GM12878 (cell line): ENCODE measurements at regions not wholly inside any gene's neighbourhood (a gene's known extent, or its start where the extent isn't known, plus 50 kb on each side); places are given as distances from the start of the nearest gene placed in this dataset.

ENCODE experiments used
- ATAC-seq: fragments of 200-7000 bp; cut with Tn5 transposase; 3 replicates; pipeline ENCODE4 v1.9.1; 2020; ENCODE audit warnings: mild to moderate bottlenecking, moderate library complexity
- BruUV-seq: library from RNA; stranded (reverse); fragments of 400-500 nt; replicated peaks from 2 replicates; lab custom pipeline; 2021; lab: Mats Ljungman, UMichigan
- CTCF ChIA-PET: fragments of 300-600 bp; sonication (Branson Sonifier 250); formaldehyde crosslinking; extraction: SDS; loops from one replicate; lab custom pipeline; 2021; ENCODE audit warnings: inconsistent platforms; lab: Yijun Ruan, JAX
- POLR2A ChIA-PET: fragments of 350-600 bp; formaldehyde crosslinking; extraction: SDS; loops from one replicate; lab custom pipeline; 2021; ENCODE audit warnings: inconsistent platforms; lab: Charles Lee
- RAD21 ChIA-PET: fragments of 300-600 bp; sonication (Branson Sonifier 250); formaldehyde crosslinking; loops from one replicate; lab custom pipeline; 2023; ENCODE audit warnings: antibody characterized with exemption; ENCODE audit not compliant: unreplicated experiment; lab: Charles Lee
- SMC1A ChIA-PET: fragments of 300-600 bp; sonication (Branson Sonifier 250); formaldehyde crosslinking; loops from one replicate; lab custom pipeline; 2023; ENCODE audit not compliant: unreplicated experiment, uncharacterized antibody; lab: Charles Lee
- DNase-seq: peaks from one replicate; pipeline ENCODE4 v3.0.0-alpha.2; 2011; ENCODE audit warnings: low read depth, low spot score
- FAIRE-seq: peaks from 3 replicates; lab custom pipeline; 2011; peaks lifted over from hg19 to GRCh38; lab: Jason Lieb, UNC
- H2AFZ ChIP-seq: 2 replicates; pipeline ENCODE4 v1.6.0; 2011; ENCODE audit warnings: low read depth, low read length, control low read depth; ENCODE audit not compliant: control insufficient read depth
- H3K27ac ChIP-seq: 2 replicates; pipeline ENCODE4 v1.5.1; 2011; ENCODE audit warnings: control low read depth; ENCODE audit not compliant: control insufficient read depth, insufficient read depth
- H3K27me3 ChIP-seq, 2 experiments: replicated peaks in 1 of 2; 2 replicates each; pipeline versions ENCODE4 v1.6.0 to v1.6.1; 2011; ENCODE audit warnings: low read length in 1 of 2; ENCODE audit not compliant: control insufficient read depth in 2 of 2, insufficient read depth in 2 of 2
- H3K36me3 ChIP-seq, 2 experiments: 2 replicates each; pipeline ENCODE4 v1.5.1; 2011; ENCODE audit warnings: low read length in 1 of 2; ENCODE audit not compliant: control insufficient read depth in 2 of 2, insufficient read depth in 2 of 2
- H3K4me1 ChIP-seq: 2 replicates; pipeline ENCODE4 v1.6.1; 2011; ENCODE audit warnings: mild to moderate bottlenecking, low read length, moderate library complexity, mixed read lengths; ENCODE audit not compliant: control insufficient read depth, insufficient read depth
- H3K4me2 ChIP-seq: 2 replicates; pipeline ENCODE4 v1.6.0; 2011; ENCODE audit warnings: control low read depth; ENCODE audit not compliant: control insufficient read depth, insufficient read depth
- H3K4me3 ChIP-seq: fragments of 200-600 bp; sonication (generic); 2 replicates; pipeline ENCODE4 v1.5.1; 2016
- H3K79me2 ChIP-seq: 2 replicates; pipeline ENCODE4 v1.6.0; 2011; ENCODE audit warnings: low read length; ENCODE audit not compliant: control insufficient read depth, insufficient read depth
- H3K9ac ChIP-seq: 2 replicates; pipeline ENCODE4 v1.8.0; 2011; ENCODE audit warnings: low read length, control low read depth, mixed read lengths; ENCODE audit not compliant: control insufficient read depth, insufficient read depth
- H3K9me3 ChIP-seq: replicated peaks from 3 replicates; pipeline ENCODE4 v1.5.1; 2011; ENCODE audit warnings: mild to moderate bottlenecking, low read length; ENCODE audit not compliant: control insufficient read depth, insufficient read depth
- H4K20me1 ChIP-seq: 2 replicates; pipeline ENCODE4 v1.6.0; 2011; ENCODE audit not compliant: control insufficient read depth, insufficient read depth
- BHLHE40 ChIP-seq, 2 experiments: fragments of 450-650 bp in 1 of 2; IDR thresholded peaks; 2 replicates each; pipeline ENCODE4 v1.6.1; 2011 to 2017; ENCODE audit warnings: low read depth in 2 of 2, borderline replicate concordance in 1 of 2, improper control_type of control experiment in 1 of 2, low read length in 1 of 2, mild to moderate bottlenecking in 1 of 2
- CBX5 ChIP-seq: sonication (generic); IDR thresholded peaks from 2 replicates; pipeline ENCODE4 v1.6.1; 2016; ENCODE audit warnings: low read depth, moderate library complexity, mild to moderate bottlenecking, inconsistent platforms
- CHD4 ChIP-seq: fragments of 200-600 bp; sonication (generic); IDR thresholded peaks from 2 replicates; pipeline ENCODE4 v1.6.1; 2016; ENCODE audit warnings: mild to moderate bottlenecking
- HCFC1 ChIP-seq: fragments of 150-350 bp; IDR thresholded peaks from 2 replicates; pipeline ENCODE4 v1.6.1; 2014; ENCODE audit warnings: low read length
- SKIL ChIP-seq: fragments of 450-650 bp; IDR thresholded peaks from 2 replicates; pipeline ENCODE4 v1.6.1; 2017; ENCODE audit warnings: mild to moderate bottlenecking, low read depth, inconsistent platforms; ENCODE audit not compliant: poor library complexity, severe bottlenecking
- ZNF24 ChIP-seq: fragments of 450-650 bp; IDR thresholded peaks from 2 replicates; pipeline ENCODE4 v1.6.1; 2017; ENCODE audit warnings: antibody characterized with exemption, mild to moderate bottlenecking
- in situ Hi-C: fragments of 300-500 bp; cut with MboI; formaldehyde crosslinking; loops from 9 replicates; pipeline ENCODE4 v1.14.3; 2018; ENCODE audit warnings: mixed read lengths
- intact Hi-C: fragments of 100-400 bp; cut with micrococcal nuclease; formaldehyde crosslinking; loops from one replicate; pipeline ENCODE4 v1.14.2; 2022; ENCODE audit not compliant: unreplicated experiment
- TF ChIP-seq, protein P1 (sequence below): fragments of 450-650 bp; IDR thresholded peaks from 2 replicates; pipeline ENCODE4 v1.6.1; 2016; ENCODE audit warnings: mild to moderate bottlenecking

DNA sequence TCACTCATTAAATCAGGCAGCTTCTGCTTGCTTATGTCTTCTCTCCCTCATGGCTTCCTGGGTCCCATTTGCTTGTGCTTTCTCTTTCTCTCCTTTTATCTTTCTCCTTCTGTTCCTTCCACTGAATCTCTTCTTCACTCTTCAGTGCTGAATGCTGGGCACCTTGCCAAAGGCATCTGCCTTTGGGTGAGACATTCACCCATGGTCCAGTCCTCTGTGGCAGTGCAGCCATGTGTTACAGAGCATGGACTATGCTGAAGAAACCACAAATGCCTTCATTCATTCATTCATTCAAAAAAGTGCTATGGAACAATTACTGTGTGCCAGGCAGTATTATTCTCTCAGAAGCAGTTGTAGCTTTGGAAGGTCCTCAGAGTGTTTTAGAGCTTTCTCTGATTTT lies 344.4 kb upstream of the STXBP6 start:
- H3K4me2 ChIP-seq: no peak overlapping the region
- no peak for ATAC-seq
- H2AFZ ChIP-seq: no peak overlapping the region
- no peak for TF ChIP-seq CHD4
- no peak for TF ChIP-seq SKIL
- no peak for TF ChIP-seq BHLHE40 (IDR thresholded peaks at IDR 0.05; ENCODE audit: borderline replicate concordance in 1 of 2, low read depth in 2 of 2, low read length in 1 of 2)
- no peak for TF ChIP-seq HCFC1
- TF ChIP-seq, protein P1, sequence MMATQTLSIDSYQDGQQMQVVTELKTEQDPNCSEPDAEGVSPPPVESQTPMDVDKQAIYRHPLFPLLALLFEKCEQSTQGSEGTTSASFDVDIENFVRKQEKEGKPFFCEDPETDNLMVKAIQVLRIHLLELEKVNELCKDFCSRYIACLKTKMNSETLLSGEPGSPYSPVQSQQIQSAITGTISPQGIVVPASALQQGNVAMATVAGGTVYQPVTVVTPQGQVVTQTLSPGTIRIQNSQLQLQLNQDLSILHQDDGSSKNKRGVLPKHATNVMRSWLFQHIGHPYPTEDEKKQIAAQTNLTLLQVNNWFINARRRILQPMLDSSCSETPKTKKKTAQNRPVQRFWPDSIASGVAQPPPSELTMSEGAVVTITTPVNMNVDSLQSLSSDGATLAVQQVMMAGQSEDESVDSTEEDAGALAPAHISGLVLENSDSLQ: no peak
- TF ChIP-seq CBX5: no peak
- TF ChIP-seq ZNF24: no peak
- TF ChIP-seq, all 136 proteins: peak for 0
- in situ Hi-C loops: no loop called here
- no peaks in the 10 kb centered on the region for H3K36me3 ChIP-seq
- H4K20me1 ChIP-seq: no peaks in the 10 kb centered on the region
- POLR2A ChIA-PET: no interaction called here
- FAIRE-seq (no peak), DNase-seq (no peak)
- no peak overlapping the region for H3K9ac ChIP-seq
- CTCF ChIA-PET: no interaction called here
- no peaks in the 10 kb centered on the region for H3K4me1 ChIP-seq
- H3K79me2 ChIP-seq: no peaks in the 10 kb centered on the region
- BruUV-seq: no TSS peak
- RAD21 ChIA-PET: no interaction called here
- SMC1A ChIA-PET: no interaction called here
- H3K9me3 ChIP-seq: no peaks in the 10 kb centered on the region
- intact Hi-C loops: no loop called here
- H3K27ac ChIP-seq: no peak overlapping the region
- H3K27me3 ChIP-seq: no peaks in the 10 kb centered on the region
- H3K4me3 ChIP-seq: no peak overlapping the region
